ENCODE measurements at regions not wholly inside any gene's neighbourhood (a gene's known extent, or its start where the extent isn't known, plus 50 kb on each side); places are given as distances from the start of the nearest gene placed in this dataset.

GRCh38 chr14:96931751-96932150 is 134.6 kb downstream of the VRK1 start:
- in situ Hi-C loops (cut with MboI; ENCODE audit: low sequenced_read_pairs), result no loop called here

- in situ Hi-C loops (cut with MboI; ENCODE audit: low sequenced_read_pairs), result no loop called here
Observed at GRCh38 chr14:96934638-96935330, 137.6 kb downstream of the VRK1 start.

DNA sequence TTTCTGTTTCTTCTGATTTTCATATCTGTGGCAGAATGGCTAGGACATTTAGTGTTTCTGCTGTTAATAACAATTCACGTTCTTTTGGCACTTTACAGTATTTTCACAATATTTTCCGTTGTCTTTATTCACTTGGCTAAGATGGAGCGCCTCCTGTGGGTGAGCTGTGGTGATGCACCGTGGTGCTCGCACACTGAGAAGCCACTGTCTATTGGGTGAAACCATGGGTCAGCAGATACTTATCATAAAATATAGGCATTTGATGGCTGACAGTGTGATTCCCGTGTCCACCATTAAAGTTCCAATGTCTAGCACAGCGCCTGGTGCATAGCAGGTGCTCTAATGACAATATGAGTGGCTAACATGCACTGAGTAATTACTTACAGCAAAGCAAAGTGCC is 141.8 kb downstream of the VRK1 start:
- in situ Hi-C loops (cut with MboI; ENCODE audit: low sequenced_read_pairs), result no loop called here

- in situ Hi-C loops (cut with MboI; ENCODE audit: low sequenced_read_pairs), result no loop called here
Observed at GRCh38 chr14:96940009-96940408, 142.8 kb downstream of the VRK1 start.

DNA sequence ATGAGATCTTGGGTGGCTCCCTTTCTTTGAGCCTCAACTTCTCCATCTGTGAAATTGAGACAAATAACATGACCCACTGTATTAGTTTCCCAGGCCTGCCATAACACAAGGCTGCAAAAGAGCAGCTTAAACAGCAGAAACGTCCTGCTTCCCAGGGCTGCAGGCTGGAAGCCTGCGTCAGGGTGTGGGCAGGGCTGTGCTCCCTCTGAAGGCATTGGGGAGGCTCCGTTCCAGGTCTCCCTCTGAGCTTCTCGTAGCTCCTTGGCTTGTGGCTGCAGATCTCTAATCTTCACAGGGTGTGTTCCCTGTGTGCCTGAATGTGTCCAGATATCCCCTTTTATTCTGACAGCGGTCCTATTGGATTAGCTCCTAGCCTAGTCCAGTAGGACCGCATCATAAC is 147.1 kb downstream of the VRK1 start:
- in situ Hi-C loops (cut with MboI; ENCODE audit: low sequenced_read_pairs), result no loop called here

GRCh38 chr14:96945721-96946120 is 148.5 kb downstream of the VRK1 start:
- in situ Hi-C loops (cut with MboI; ENCODE audit: low sequenced_read_pairs), result no loop called here

- in situ Hi-C loops (cut with MboI; ENCODE audit: low sequenced_read_pairs), result no loop called here
Observed at GRCh38 chr14:96949594-96949993, 152.4 kb downstream of the VRK1 start.

DNA sequence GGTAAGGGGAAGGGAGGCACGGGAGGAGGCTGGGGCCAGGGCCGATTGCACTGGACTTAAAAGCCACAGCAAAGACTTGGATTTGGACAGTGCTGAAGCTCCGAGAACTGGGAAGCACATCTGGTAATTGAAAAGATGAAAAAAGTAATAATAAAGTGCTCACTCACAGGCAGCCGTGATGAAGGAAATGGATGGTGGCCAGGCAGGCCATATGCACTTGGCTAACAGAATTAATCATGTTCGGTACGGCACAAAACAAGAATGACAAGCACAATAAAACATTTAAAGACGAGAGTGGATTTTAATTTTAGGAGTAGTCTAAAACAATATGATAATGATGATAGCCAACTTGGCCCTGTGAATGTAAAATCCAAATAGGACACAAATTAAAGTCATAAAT is 154.3 kb downstream of the VRK1 start:
- in situ Hi-C loops (cut with MboI; ENCODE audit: low sequenced_read_pairs), result no loop called here

DNA sequence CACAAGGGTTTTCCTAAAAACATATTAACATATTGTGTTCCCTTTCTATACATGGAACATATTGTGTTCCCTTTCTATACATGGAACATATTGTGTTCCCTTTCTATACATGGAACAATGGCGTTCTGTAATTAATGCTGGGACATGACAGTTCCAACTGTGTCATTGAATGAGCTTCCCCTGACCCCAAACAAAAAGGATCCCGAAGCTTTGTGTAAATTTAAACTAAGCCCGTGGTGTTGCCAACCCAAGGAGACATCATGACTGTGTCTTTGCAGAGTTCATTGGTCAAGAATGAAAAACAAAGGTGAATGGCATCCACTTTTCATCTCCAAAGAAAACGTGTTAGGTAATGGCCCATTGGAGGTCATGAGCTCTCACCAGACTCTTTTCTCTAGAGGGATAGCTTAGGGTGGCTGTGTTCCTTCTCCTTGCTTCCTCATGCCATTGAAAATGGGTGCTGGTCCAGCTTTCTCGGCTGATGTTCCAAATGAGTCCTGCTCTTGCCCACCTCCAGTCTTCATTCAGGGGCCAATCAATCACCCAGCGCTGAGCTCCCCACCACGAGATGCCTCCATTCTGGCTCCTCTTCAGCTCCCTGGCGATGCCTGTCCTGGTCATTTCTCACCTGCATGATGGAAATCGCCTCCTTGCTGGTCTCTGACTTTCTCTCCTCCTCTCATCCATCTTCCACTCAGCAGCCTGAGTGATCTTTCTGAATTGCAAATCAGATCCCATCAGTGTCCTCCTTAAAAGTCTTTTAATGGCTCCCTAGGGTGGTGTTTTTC is 156.1 kb downstream of the VRK1 start:
- in situ Hi-C loops (cut with MboI; ENCODE audit: low sequenced_read_pairs), result no loop called here

- in situ Hi-C loops (cut with MboI; ENCODE audit: low sequenced_read_pairs), result no loop called here
Observed at GRCh38 chr14:96953875-96954185, 156.6 kb downstream of the VRK1 start.

DNA sequence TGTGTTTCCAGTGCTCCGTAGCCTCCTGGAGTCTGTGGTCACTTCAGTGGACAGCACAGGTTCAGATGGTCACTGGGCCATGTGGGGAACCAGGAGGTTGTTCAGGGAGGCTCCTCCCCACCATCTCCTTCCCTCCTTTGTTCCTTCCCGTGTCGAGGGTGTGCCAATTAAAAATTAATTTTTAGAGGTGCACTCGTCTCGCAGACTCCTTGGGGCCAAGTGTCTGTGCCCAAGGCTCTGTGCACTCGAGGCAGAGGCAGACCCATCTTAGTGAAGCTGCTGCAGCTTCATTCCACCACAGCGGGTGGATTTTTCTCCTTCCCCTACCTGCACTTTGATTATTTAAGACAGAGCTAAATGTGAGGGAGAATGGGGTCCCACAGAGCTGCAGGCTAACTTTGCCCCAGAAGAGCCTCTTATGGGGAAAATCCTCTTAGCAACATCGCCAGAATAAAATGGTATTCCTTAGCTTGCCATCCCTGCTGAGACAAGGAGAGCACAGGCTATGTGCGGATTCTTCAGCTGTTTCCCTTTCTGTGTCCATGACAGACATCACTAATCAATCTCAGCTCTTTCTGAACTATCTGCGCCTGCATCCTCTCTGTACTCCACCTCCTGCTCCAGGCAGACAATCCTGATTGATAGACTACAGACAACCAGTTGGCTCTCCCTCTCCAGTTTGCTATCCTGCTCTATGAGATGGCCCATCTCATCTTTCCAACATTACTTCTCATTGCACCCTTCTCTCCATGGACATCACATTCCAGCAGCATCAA is 159.5 kb downstream of the VRK1 start:
- in situ Hi-C loops (cut with MboI; ENCODE audit: low sequenced_read_pairs), result no loop called here

GRCh38 chr14:96958057-96958456 is 160.9 kb downstream of the VRK1 start:
- in situ Hi-C loops (cut with MboI; ENCODE audit: low sequenced_read_pairs), result no loop called here

DNA sequence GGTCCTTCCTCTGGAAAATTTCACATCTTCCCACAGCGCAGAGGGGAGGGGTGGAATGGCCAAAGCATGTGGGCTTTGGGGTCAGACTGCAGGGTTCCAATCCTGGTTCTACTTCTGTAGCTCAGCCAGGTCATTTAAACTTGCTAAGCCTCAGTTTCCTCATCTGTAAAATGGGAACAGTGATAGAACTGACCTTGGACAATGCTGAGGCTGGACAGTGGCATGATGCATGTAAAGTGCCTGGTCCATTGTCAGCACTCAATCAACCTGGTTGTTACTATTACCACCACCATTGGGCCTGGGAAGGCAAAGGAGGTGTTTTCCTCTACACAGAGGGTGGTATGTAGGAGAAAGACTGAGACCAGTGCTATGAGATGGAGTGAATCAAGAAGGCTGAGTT is 162.8 kb downstream of the VRK1 start:
- in situ Hi-C loops (cut with MboI; ENCODE audit: low sequenced_read_pairs), result no loop called here

- in situ Hi-C loops (cut with MboI; ENCODE audit: low sequenced_read_pairs), result no loop called here
Observed at GRCh38 chr14:96960598-96961116, 163.5 kb downstream of the VRK1 start.

DNA sequence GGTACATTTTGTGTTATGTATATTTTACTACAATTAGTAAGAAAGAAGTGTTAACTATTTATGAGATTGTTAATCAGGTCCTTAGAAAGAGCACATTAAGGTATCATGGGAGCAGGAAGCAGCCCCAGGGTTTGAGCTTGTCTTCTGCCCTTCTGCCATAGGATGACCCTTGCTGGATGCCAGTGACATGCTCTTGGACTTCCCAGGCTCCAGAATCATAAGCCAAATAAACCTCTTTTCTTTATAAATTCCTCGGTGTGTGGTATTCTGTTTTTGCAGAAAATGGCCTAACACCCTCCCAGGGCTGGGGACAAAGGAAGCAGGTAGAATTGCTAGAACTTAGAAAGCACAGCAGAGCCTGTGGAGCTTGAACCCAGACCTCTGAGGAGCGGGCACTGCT is 164.7 kb downstream of the VRK1 start:
- in situ Hi-C loops (cut with MboI; ENCODE audit: low sequenced_read_pairs), result no loop called here

GRCh38 chr14:96962337-96962736 is 165.2 kb downstream of the VRK1 start:
- in situ Hi-C loops (cut with MboI; ENCODE audit: low sequenced_read_pairs), result no loop called here

DNA sequence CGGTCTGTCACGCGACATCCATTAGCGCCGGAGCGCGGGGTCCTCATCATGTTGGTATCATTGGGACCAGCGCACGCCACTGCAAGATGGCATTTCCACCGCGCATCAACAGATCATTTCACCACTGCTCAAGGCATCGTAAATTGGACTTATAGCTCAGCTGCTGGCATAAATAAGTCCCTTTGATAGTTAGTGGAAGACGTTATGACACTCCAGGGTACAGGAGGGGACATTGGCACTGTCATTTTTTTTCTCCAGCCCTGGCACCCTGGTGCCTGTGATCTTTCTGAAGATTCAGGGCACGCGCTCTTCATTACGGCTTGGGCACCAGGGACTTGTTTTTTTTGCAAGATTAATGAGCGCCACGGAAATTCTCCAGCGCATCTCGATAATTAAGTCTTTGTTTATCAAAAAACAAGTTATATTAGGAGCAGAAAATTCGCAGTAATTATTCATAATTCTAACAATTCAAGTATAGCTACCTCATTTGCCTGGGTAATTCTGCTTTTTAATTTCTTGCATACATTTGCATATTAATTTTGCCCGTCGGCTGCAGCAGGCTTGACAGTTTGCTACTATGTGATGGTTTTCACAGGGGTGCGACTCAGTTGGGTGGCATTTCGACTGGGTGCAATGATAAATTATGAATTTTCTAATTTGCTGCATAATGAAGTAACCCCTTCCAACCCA is 167.7 kb downstream of the VRK1 start:
- in situ Hi-C loops (cut with MboI; ENCODE audit: low sequenced_read_pairs), result no loop called here

DNA sequence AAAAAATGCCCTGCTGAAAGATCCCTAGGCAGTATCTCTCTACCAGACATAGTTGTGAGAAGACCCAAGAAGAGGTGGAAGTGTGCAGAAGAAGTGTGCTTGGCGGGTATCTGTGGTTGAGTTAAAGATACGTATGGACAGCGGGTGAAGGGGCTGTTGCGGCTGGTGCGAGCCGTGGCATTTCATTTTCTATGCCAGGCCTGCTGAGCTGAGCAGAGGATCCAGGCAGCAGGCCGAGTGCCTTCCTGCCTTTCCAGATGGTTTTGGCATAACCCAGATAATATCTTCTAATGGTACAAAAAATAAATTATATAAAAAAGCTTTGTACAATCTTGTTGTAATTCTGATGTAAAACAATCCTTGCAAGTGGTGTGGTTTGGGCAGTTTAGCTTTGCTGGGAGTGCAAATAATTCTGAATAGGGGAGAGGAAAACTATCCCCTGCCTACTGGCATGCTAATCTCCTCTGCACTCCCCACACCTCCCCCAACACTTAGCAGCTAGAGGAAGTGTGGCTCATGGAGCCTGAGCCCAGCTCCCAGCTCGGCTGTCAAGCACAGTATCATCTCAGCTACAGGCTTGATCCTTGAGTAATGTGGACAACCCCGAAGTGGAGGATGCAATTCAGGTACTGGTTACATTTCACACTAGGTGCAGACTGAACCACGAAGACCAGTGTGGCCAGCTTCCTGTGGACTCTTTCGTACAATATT is 168.9 kb downstream of the VRK1 start:
- in situ Hi-C loops (cut with MboI; ENCODE audit: low sequenced_read_pairs), result no loop called here

- in situ Hi-C loops (cut with MboI; ENCODE audit: low sequenced_read_pairs), result no loop called here
Observed at GRCh38 chr14:96975116-96975515, 177.9 kb downstream of the VRK1 start.

- in situ Hi-C loops (cut with MboI; ENCODE audit: low sequenced_read_pairs), result no loop called here
Observed at GRCh38 chr14:96978525-96979272, 181.5 kb downstream of the VRK1 start.

Data from HL-60/S4 (cell line).